Smooth muscle cell (in vitro differentiated cells): ENCODE measurements at regions not wholly inside any gene's neighbourhood (a gene's known extent, or its start where the extent isn't known, plus 50 kb on each side); places are given as distances from the start of the nearest gene placed in this dataset.

Experiments used
- DNase-seq: peaks from one replicate; lab custom pipeline; 2025; ENCODE audit not compliant: unreplicated experiment; lab: John Stamatoyannopoulos, UW
- H2AFZ ChIP-seq: fragments of 200-600 bp; sonication (generic); 2 replicates; pipeline ENCODE4 v1.6.0; 2016; ENCODE audit warnings: antibody characterized with exemption, low read depth, mild to moderate bottlenecking
- H3F3A ChIP-seq: fragments of 200-600 bp; sonication (generic); 2 replicates; pipeline ENCODE4 v1.6.0; 2017; ENCODE audit warnings: antibody characterized with exemption, low read depth
- H3K27ac ChIP-seq: fragments of 200-600 bp; sonication (generic); 2 replicates; pipeline ENCODE4 v1.5.1; 2016; ENCODE audit warnings: low read depth, mild to moderate bottlenecking
- H3K27me3 ChIP-seq: fragments of 200-600 bp; sonication (generic); 2 replicates; pipeline ENCODE4 v1.6.1; 2016; ENCODE audit warnings: low read depth, mild to moderate bottlenecking
- H3K36me3 ChIP-seq: fragments of 200-600 bp; sonication (generic); 2 replicates; pipeline ENCODE4 v1.5.1; 2016; ENCODE audit warnings: low read depth
- H3K4me1 ChIP-seq: fragments of 200-600 bp; sonication (generic); 2 replicates; pipeline ENCODE4 v1.5.1; 2016; ENCODE audit warnings: low read depth
- H3K4me2 ChIP-seq: fragments of 200-600 bp; sonication (generic); 2 replicates; pipeline ENCODE4 v1.6.0; 2016; ENCODE audit warnings: mild to moderate bottlenecking
- H3K4me3 ChIP-seq: fragments of 200-600 bp; sonication (generic); 2 replicates; pipeline ENCODE4 v1.5.1; 2016; ENCODE audit warnings: mild to moderate bottlenecking
- H3K79me2 ChIP-seq: fragments of 200-600 bp; sonication (generic); 2 replicates; pipeline ENCODE4 v1.6.0; 2016; ENCODE audit warnings: low read depth, mild to moderate bottlenecking
- H3K9ac ChIP-seq: fragments of 200-600 bp; sonication (generic); 2 replicates; pipeline ENCODE4 v1.6.0; 2016; ENCODE audit warnings: low read depth
- H3K9me3 ChIP-seq: fragments of 200-600 bp; sonication (generic); replicated peaks from 2 replicates; pipeline ENCODE4 v1.5.1; 2016; ENCODE audit warnings: low read depth
- H4K20me1 ChIP-seq: fragments of 200-600 bp; sonication (generic); 2 replicates; pipeline ENCODE4 v1.6.0; 2016; ENCODE audit warnings: low read depth
- CTCF ChIP-seq: fragments of 200-600 bp; sonication (generic); IDR thresholded peaks from 2 replicates; pipeline ENCODE4 v1.5.1; 2017; ENCODE audit warnings: borderline replicate concordance, mild to moderate bottlenecking, antibody characterized with exemption; ENCODE audit not compliant: insufficient read depth, poor library complexity, severe bottlenecking
- WGBS: methylation state at CpG from one replicate; pipeline ENCODE4 v1.1.7; 2016; ENCODE audit warnings: low lambda C conversion rate; 5-methylcytosine and 5-hydroxymethylcytosine counted together

GRCh38 chr6:122079916-122080315 lies 319.5 kb upstream of the HSF2 start:
- Histone ChIP-seq H3K79me2 (no peaks in the 10 kb centered on the region), H2AFZ (no peak overlapping the region), H3K36me3 (no peaks in the 10 kb centered on the region), H3K9me3 (no peaks in the 10 kb centered on the region), H3K9ac (no peak overlapping the region), H3K4me3 (no peak overlapping the region), H4K20me1 (no peaks in the 10 kb centered on the region), H3K4me1 (no peaks in the 10 kb centered on the region), H3K4me2 (no peak overlapping the region), H3F3A (no peaks in the 10 kb centered on the region), H3K27ac (no peak overlapping the region), H3K27me3 (no peaks in the 10 kb centered on the region)
- TF ChIP-seq CTCF: no peak
- no peak for DNase-seq
- WGBS: 71% methylated on average over 3 of the region's 3 CpGs

- no peak overlapping the region for H3K4me2 ChIP-seq
- no peaks in the 10 kb centered on the region for H3K4me1 ChIP-seq
- TF ChIP-seq CTCF: no peak
- no peak overlapping the region for H3K4me3 ChIP-seq
- DNase-seq: no peak
- H3K27me3 ChIP-seq: no peaks in the 10 kb centered on the region
- no peaks in the 10 kb centered on the region for H4K20me1 ChIP-seq
- no peaks in the 10 kb centered on the region for H3F3A ChIP-seq
- H2AFZ ChIP-seq: no peak overlapping the region
- H3K9me3 ChIP-seq: no peaks in the 10 kb centered on the region
- no peaks in the 10 kb centered on the region for H3K36me3 ChIP-seq
- H3K9ac ChIP-seq: no peak overlapping the region
- H3K27ac ChIP-seq: no peak overlapping the region
- WGBS: 87% methylated on average over 5 of the region's 5 CpGs
- no peaks in the 10 kb centered on the region for H3K79me2 ChIP-seq
Observed at GRCh38 chr6:122081921-122082320, 317.5 kb upstream of the HSF2 start.

- Histone ChIP-seq H2AFZ (no peak overlapping the region), H3K4me2 (no peak overlapping the region), H3K9me3 (no peaks in the 10 kb centered on the region), H3K36me3 (no peaks in the 10 kb centered on the region), H3K4me3 (no peak overlapping the region), H3K27ac (no peak overlapping the region), H3F3A (no peaks in the 10 kb centered on the region), H3K4me1 (no peaks in the 10 kb centered on the region), H3K9ac (no peak overlapping the region), H3K27me3 (no peaks in the 10 kb centered on the region), H4K20me1 (no peaks in the 10 kb centered on the region), H3K79me2 (no peaks in the 10 kb centered on the region)
- 91% methylated on average over 13 of the region's 13 CpGs for WGBS
- DNase-seq: no peak
- no peak for TF ChIP-seq CTCF
Observed at GRCh38 chr6:122082370-122082769, 317.1 kb upstream of the HSF2 start.

- H2AFZ ChIP-seq: no peak overlapping the region
- H3K27me3 ChIP-seq: no peaks in the 10 kb centered on the region
- no peaks in the 10 kb centered on the region for H3F3A ChIP-seq
- WGBS: 97% methylated on average over 1 of the region's 1 CpG
- H3K9ac ChIP-seq: no peak overlapping the region
- H3K4me3 ChIP-seq: no peak overlapping the region
- H3K9me3 ChIP-seq: no peaks in the 10 kb centered on the region
- H3K4me2 ChIP-seq: no peak overlapping the region
- H3K36me3 ChIP-seq: no peaks in the 10 kb centered on the region
- no peaks in the 10 kb centered on the region for H3K79me2 ChIP-seq
- peaks cover 6% of the 10 kb centered on the region for H3K4me1 ChIP-seq
- H4K20me1 ChIP-seq: no peaks in the 10 kb centered on the region
- no peak for TF ChIP-seq CTCF
- DNase-seq: no peak
- no peak overlapping the region for H3K27ac ChIP-seq
Observed at GRCh38 chr6:122092366-122092765, 307.1 kb upstream of the HSF2 start.
